Ishikawa (cell line): ENCODE measurements at regions not wholly inside any gene's neighbourhood (a gene's known extent, or its start where the extent isn't known, plus 50 kb on each side); places are given as distances from the start of the nearest gene placed in this dataset.

Experiments used
- CEBPB ChIP-seq: IDR thresholded peaks from 2 replicates; pipeline ENCODE4 v1.6.1; 2012
- CREB1 ChIP-seq: IDR thresholded peaks from 2 replicates; pipeline ENCODE4 v1.6.1; 2012; ENCODE audit warnings: low read depth
- EGR1 ChIP-seq: IDR thresholded peaks from 2 replicates; pipeline ENCODE4 v1.6.1; 2012
- EP300 ChIP-seq: IDR thresholded peaks from 2 replicates; pipeline ENCODE4 v1.6.1; 2012; ENCODE audit warnings: borderline replicate concordance
- FOXM1 ChIP-seq: IDR thresholded peaks from 2 replicates; pipeline ENCODE4 v1.6.1; 2012; ENCODE audit warnings: low read depth, borderline replicate concordance
- MAX ChIP-seq: IDR thresholded peaks from 2 replicates; pipeline ENCODE4 v1.6.1; 2012
- NFIC ChIP-seq: IDR thresholded peaks from 2 replicates; pipeline ENCODE4 v1.6.1; 2012
- RAD21 ChIP-seq: IDR thresholded peaks from 2 replicates; pipeline ENCODE4 v1.6.1; 2012; ENCODE audit warnings: low read depth
- REST ChIP-seq: IDR thresholded peaks from 2 replicates; pipeline ENCODE4 v1.6.1; 2012; ENCODE audit warnings: low read depth, mild to moderate bottlenecking
- TAF1 ChIP-seq: IDR thresholded peaks from 2 replicates; pipeline ENCODE4 v1.6.1; 2012; ENCODE audit warnings: low read depth, mild to moderate bottlenecking
- TCF12 ChIP-seq: IDR thresholded peaks from 2 replicates; pipeline ENCODE4 v1.6.1; 2012; ENCODE audit warnings: low read depth
- TEAD4 ChIP-seq: IDR thresholded peaks from 2 replicates; pipeline ENCODE4 v1.6.1; 2012
- YY1 ChIP-seq: IDR thresholded peaks from 2 replicates; pipeline ENCODE4 v1.6.1; 2012; ENCODE audit warnings: low read depth
- ZBTB7A ChIP-seq: IDR thresholded peaks from 2 replicates; pipeline ENCODE4 v1.6.1; 2012; ENCODE audit warnings: low read depth
- TF ChIP-seq, protein P1 (sequence below): IDR thresholded peaks from 2 replicates; pipeline ENCODE4 v1.6.1; 2012

GRCh38 chr5:2106721-2107120 is 224.0 kb upstream of the IRX4 start:
- no peak for TF ChIP-seq RAD21
- TF ChIP-seq YY1, result no peak
- TF ChIP-seq TEAD4, result no peak

- no peak for TF ChIP-seq FOXM1
- TF ChIP-seq NFIC, result no peak
- TF ChIP-seq MAX, result no peak
- TF ChIP-seq, protein P1, sequence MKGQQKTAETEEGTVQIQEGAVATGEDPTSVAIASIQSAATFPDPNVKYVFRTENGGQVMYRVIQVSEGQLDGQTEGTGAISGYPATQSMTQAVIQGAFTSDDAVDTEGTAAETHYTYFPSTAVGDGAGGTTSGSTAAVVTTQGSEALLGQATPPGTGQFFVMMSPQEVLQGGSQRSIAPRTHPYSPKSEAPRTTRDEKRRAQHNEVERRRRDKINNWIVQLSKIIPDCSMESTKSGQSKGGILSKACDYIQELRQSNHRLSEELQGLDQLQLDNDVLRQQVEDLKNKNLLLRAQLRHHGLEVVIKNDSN, result no peak
- TF ChIP-seq EP300, result no peak
- TF ChIP-seq CEBPB, result no peak
- TF ChIP-seq TCF12, result no peak
These were observed 222.4 kb upstream of the IRX4 start for GRCh38 chr5:2105141-2105540.

- TF ChIP-seq NFIC (no peak), YY1 (no peak), TCF12 (no peak), ZBTB7A (no peak), MAX (no peak), FOXM1 (no peak), CEBPB (no peak), REST (no peak), EGR1 (no peak), CREB1 (no peak), TEAD4 (no peak), EP300 (no peak), RAD21 (no peak), TAF1 (no peak)
- TF ChIP-seq, protein P1, result no peak
These were observed 221.2 kb upstream of the IRX4 start for GRCh38 chr5:2103940-2104339.

GRCh38 chr5:2102819-2103776 is 220.4 kb upstream of the IRX4 start:
- TF ChIP-seq EGR1 (no peak), ZBTB7A (no peak), CEBPB (no peak), MAX (no peak), TEAD4 (no peak), YY1 (no peak), CREB1 (no peak), FOXM1 (no peak), RAD21 (no peak), EP300 (no peak), TCF12 (no peak), NFIC (no peak), TAF1 (no peak), REST (no peak)
- TF ChIP-seq, protein P1, result no peak

DNA sequence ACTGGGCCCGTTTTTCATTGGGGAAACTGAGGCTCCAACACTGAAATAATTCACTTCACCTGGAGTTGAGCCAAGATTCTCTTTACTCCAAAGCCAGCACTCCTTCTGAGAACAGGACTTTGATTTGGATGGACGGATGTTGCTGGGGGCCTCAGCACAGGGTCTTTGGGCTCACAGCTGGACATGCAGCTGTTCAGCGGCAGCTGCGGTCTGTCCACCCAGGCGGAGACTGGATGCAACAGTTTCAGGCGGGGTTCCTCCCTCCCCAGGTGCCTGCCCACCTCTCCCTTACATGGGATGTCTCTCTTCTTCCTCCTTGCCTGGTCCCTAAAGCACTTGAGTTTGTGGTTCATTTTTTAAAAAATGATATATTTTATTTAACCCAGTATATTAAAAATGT is 219.0 kb upstream of the IRX4 start:
- TF ChIP-seq EP300, result no peak
- TF ChIP-seq RAD21, result no peak
- no peak for TF ChIP-seq ZBTB7A
